Inflammatory macrophage (primary cell): ENCODE measurements at regions not wholly inside any gene's neighbourhood (a gene's known extent, or its start where the extent isn't known, plus 50 kb on each side); places are given as distances from the start of the nearest gene placed in this dataset.

Experiments used
- DNase-seq, 2 donors: peaks; one replicate each; pipeline ENCODE4 v3.0.0-alpha.2; 2020 to 2022

DNA sequence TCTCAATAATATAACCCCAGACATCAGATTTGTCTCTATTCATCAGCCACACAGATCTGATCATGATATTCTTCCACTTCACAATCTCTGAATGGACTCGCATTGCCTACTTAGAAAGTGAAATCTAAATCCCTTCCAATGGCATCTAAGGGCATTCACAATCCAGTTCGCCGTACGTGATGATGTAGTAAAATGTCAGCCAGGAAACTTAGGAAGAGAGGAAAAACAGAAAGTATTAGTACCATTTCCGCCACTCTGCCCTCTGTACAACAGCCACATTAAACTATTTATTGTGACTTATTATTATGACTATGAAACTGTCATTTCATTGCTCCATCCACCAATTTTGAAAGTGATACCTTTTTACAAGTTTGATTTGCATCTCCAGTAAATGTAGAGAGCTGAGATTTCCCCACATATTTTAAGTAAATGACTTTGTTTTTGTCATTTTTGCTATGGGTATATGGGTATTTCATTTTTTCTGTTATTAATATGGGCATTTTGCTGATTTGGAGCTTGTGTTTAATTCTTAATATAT lies 69.4 kb upstream of the SMIM36 start:
- no peak for DNase-seq

DNA sequence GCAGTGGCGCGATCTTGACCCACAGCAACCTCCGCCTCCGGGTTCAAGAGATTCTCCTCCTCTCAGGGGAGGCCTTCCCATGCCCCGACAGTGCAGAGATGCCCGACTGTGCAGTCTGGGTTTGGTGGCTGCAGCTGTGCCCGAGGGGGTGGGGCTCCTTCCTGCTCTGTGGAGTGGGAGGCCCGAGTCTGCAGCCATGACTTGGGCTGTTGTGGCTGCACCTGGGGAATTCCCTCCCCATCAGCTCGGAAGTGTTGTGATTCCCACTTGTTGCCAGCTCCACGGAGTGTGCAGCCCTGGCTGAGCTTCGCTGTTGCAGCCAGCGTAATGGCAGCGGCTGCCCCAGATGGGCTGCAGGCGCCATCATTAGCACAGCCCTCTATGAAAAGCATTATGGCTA lies 66.4 kb upstream of the SMIM36 start:
- peak; percentile 37 to 81 for DNase-seq

DNA sequence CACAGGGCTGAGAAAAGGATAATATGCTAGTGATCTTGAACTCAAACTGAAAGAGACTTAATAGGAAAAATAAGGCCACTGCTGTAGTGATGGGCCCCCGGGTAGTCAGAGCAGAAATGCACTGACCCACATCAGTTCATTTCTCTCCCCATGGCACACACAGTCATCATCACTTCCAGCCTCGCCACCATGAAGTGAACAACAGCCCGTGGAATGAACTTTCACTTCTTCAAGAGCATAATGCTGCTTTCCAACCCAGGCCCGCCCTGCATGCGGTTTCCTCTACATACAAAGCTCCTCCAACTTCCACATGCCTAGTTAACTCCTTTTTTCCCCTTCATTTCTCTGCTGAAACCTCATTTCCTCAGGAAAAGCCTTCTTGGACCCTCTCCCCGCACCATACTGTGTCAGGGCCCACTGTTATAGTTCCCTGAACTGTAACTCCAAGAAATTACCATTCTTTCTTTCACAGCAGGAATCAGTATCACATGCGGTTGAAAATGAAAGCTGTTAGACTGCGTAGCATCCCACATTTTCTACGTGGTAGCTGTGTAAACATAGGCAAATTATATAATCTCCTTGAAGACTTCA lies 65.8 kb upstream of the SMIM36 start:
- peak; percentile 85 to 92 for DNase-seq

DNA sequence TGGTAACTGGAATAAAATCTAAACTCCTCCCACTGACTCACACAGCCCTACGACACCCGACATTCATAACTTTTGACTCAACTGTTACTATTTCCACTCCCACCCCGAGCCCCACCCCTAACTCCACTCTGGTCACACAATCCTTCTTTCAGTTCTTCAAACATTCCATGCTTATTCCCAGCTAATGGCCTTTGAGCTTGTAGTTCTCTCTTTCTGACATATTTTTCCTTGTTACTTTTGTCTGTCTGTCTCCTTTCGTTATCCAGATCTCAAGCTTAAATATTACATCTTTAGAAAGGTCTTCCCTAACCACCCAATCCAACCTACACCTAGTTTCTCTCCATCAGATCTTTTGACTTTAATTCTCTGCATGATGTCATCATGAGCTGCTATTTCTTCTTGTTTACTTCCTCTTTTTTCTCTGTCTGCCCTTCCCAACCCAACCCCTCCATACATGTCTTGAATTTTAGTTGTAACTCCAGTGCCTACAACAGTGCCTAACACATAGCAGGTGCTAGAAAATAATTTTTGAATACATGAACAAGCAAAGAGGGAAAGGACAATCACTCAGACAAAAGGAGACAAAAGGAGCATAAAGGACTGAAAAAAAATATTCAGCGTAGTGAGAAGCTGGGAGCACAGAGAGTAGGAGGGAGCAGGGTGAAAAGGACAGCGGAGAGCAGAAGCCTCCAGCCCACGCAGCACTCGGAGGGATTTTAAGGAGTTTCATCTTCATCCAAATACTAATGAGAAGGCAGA lies 65.2 kb upstream of the SMIM36 start:
- peak; percentile 74 to 77 for DNase-seq

DNA sequence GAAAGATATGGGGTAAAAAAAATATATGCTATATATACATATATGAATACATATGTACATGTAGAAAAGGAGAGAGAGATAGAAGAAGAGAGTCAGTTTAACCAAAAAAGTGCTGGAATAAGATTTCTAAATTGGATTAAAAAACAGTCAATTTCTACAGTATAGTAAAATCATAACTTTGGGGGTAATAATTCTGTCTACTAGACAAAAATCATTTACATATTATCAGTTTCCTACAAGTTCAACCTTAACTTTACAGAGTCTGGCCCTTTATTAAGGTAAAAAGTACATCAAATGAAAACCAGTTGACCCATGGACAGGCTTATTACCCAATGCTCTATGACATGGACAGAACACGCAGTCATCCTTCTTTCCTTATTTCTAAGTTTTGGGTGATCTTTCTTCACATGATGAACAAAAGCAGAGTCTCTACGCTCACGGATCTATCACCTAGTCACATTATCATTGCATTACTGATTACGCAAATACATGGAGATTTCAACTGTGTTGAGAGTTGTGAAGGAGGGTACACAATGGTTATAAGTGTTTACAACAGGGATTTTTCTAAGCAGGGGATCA lies 63.9 kb upstream of the SMIM36 start:
- DNase-seq: peak; percentile 59 to 60

DNA sequence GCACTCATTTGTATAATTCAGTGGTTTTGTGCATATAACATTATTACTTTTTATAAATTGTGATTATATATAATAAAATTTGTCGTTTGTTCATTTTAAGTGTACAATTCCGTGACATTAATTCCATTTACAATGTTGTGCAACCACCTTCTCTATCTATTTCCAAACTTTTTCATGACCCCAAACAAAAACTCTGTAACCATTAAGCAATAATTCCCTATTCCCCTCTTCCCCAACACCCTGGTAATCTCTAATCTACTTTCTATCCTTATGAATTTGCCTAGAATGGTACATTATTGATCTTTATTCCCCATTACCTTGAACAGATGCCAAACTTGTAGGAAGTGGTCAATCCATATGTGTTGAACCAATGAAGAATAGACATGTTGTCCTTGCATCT lies 61.3 kb upstream of the SMIM36 start:
- no peak for DNase-seq

DNA sequence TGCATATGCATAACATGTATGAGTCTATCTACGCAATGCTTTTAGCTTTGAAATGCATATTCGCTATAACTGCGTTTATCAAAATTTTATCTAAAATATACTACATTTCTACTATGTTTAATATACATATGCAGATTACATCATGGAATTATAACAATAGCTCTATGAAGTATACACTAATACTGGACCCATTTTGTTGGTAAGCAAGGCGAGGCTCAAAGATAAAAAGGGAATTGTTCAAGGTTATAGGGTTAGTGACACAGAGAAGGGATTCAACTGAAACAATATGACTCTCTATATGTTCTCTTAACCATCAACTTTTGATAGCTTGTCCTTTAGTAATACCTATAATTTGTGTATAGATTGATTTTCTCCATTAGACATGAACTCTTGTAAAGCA lies 60.9 kb upstream of the SMIM36 start:
- no peak for DNase-seq

DNA sequence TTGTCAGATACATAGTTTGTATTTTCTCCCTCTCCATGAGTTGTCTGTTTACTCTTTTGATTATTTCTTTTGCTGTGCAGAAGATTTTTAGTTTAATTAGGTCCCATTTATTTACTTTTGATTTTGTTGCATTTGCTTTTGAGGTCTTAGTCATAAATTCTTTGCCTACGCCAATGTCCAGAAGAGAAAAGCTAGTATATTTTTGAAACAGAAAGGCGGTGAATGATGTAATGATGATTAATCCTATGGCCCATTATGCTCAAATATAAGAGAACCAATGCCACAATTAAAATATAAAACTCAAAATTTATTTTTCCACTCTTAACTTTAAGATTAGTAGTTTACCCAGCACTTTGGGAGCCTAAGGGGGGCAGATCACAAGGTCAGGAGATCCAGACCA lies 59.8 kb upstream of the SMIM36 start:
- no peak for DNase-seq

DNA sequence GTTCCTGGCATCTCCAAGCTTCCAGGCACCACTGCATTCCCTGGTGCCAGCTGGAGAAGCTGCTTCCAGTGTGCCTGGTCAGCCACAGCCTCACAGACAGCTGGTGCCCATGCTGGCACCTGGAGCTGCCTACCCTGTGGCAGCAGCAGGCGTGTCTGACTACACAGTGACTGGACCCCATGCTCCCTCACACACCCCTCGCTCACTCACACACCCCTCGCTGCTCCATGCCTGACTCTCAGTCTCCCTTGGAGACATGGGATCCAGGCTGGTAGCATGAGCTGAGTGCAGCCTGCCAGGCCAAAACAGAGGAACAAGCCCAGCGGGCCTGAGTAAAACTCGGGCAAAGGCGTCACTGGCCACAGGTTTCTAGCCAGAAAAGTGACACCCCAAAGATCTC lies 59.1 kb upstream of the SMIM36 start:
- DNase-seq: no peak

DNA sequence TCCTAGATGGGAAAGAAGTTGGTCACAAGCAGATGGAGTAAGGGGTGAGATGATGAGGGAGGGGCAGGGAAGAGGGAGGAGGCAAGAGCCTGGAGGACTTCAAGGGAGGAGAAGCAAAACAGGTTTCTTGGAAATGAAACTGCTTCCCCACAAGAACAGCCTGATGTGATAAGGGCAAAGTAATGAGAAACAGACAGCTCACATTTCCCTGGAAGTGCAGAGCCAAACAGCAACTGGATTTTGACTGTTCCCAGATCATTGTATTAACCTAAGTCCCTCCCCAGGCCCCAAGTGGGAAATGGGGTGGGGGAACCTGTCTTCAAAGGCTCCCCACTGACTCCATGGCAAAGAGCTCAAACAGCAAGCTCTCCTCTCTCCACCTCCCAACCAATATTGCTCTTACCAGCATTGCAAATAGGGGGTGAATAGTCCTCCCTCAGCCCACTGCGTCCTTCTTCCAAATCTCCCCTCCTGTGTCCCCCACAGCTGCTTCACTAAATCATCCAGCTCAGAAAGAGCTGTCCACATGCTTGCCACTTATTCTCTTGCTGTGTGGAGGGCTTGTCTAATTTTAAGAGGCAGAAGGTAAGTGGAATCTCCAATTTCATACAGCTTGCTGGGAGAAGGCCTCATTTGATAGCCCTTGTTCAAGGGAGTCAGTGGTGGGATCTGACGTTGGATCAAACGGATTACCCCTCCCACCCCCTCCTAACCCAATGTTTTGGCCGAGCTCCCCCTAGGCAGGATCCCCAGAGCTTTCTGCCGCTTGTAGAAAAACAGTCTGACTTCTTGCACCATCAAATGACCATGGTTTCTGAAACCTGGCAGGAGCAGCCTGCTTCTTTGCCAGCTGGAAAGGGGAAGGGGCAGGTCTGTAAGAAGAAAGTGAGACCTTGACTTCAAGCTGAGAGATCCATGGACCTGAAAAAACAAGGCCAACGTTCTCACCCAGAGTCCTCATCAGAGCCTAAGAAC lies 56.3 kb upstream of the SMIM36 start:
- DNase-seq: no peak

DNA sequence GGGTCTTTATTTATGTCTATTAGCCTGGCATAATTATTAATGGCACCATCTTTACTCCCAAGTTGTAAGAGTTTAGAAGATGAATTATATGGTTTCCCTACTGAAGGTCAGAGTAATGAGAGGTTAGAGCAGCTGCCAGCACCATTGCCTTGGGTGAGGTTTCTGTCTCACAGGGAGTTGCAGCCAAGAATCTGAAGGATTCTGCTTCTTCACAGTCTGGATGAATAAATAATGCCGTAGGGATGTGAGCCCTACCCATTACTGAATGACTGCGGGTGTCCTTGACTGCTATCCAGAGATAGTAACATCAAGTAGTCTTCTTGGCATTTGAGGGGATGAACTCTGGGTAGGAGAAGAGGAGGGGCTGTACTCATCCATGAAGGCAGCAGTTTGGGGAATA lies 52.8 kb upstream of the SMIM36 start:
- no peak for DNase-seq

DNA sequence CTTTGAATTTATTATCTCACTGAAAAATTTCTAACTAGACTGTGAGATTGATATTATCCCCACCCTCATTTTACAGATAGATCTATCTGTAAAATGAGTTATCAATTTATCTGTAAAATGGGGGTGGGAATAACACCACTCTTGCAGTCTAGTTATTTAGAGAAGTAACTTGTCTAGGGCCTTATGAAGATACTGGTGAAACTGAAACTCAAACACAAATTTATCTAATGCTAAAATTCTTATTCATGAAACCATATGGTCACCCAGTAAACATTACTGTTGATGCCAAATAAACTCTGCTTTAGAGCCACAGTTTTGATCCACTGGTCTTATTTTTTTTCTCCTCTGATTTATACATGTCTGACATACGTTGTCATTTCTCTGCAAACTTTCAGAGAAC lies 52.1 kb upstream of the SMIM36 start:
- DNase-seq: no peak

DNA sequence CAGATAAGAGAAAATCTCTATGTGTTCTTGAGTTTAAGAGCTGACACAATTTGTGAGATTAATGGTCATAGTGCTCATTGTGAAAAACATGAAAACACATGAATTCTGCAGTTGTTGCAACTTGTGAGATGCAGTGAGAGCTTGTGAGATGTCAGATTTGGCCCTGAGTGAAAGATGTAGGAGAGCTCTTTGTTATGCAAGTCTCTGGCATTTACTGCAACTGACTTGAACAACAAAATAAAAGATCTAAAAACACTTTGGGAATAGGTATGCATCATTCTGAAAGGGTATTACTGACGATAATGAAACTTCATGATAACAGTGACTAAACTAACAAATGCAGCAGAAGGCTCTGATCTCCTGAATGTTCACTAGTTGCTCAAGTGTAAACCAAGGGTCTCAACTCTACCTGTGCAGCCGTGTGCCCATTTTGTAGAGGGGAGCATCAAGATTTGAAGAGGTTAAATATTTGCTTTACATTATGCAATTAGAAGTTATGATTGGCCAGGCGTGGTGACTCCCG lies 50.8 kb upstream of the SMIM36 start:
- no peak for DNase-seq

DNA sequence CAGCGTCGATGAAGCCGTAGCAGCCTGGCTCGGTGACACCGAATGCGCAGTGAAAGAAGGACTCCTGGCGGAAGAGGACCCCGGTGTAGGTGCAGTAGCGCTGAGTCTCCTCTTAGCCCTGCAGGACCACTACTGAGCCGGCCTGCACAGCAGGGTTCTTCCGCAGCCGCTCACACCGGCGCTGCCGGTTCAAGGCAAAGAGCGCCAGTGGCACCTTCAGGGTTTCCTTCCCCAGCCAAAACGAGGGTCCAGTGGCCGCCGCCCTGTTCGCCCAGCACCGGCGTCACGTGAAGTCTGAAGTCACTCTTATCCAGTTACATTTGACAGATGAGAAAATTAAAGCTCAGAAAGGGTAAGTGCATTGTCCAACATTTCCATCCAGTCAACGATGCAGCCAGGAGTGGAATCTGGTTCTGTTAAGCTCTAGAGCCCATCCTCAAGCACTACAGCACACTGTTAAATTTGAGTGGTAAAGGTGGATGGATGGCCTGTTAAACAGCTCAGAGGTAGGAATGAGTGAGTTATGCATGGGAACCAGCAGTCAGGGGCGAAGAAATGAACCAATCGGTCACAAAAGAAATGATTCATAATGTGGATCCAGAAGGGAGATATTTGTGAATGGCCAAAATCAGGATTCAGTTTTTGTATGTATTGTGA lies 50.2 kb upstream of the SMIM36 start:
- DNase-seq: no peak
